Mammary epithelial cell (primary cell): ENCODE measurements at regions not wholly inside any gene's neighbourhood (a gene's known extent, or its start where the extent isn't known, plus 50 kb on each side); places are given as distances from the start of the nearest gene placed in this dataset.

Experiments used
- CTCF ChIP-seq, 2 donors: IDR thresholded peaks in 1 of 2; conservative IDR thresholded peaks in 1 of 2; 2 replicates each; pipeline ENCODE4 v1.5.1; 2011 to 2012; ENCODE audit warnings: inconsistent platforms in 2 of 2, low read length in 2 of 2, mild to moderate bottlenecking in 2 of 2, control low read depth in 1 of 2, low read depth in 1 of 2; ENCODE audit not compliant: insufficient read depth in 1 of 2; ENCODE audit errors: extremely low read depth in 1 of 2
- EZH2 ChIP-seq: IDR thresholded peaks from 2 replicates; pipeline ENCODE4 v1.6.1; 2012; ENCODE audit warnings: low read length, inconsistent platforms, borderline replicate concordance

- TF ChIP-seq EZH2 (no peak), CTCF (conservative IDR thresholded peaks at IDR 0.05 in 1 of 2, IDR thresholded peaks at IDR 0.05 in 1 of 2; ENCODE audit: extremely low read depth in 1 of 2, insufficient read depth in 1 of 2, low read depth in 1 of 2, low read length in 2 of 2) (no peak)
Measured at GRCh38 chr2:150700666-150701580, 213.5 kb upstream of the RND3 start.
